ACC112 (cell line): ENCODE measurements at regions not wholly inside any gene's neighbourhood (a gene's known extent, or its start where the extent isn't known, plus 50 kb on each side); places are given as distances from the start of the nearest gene placed in this dataset.

Experiments
- H2AFZ ChIP-seq: fragments of 200-600 bp; sonication (generic); one replicate; pipeline ENCODE4 v1.6.0; 2017; ENCODE audit warnings: antibody characterized with exemption, low read length; ENCODE audit not compliant: unreplicated experiment
- H3K27ac ChIP-seq: fragments of 200-600 bp; sonication (generic); 2 replicates; pipeline ENCODE4 v1.5.1; 2014; ENCODE audit warnings: low read depth, mild to moderate bottlenecking, antibody characterized with exemption, low read length, moderate library complexity
- H3K27me3 ChIP-seq: fragments of 200-600 bp; sonication (generic); 2 replicates; pipeline ENCODE4 v1.6.1; 2014; ENCODE audit warnings: mild to moderate bottlenecking, antibody characterized with exemption, low read length, moderate library complexity, mixed read lengths; ENCODE audit not compliant: insufficient read depth
- H3K36me3 ChIP-seq: fragments of 200-600 bp; sonication (generic); 2 replicates; pipeline ENCODE4 v1.6.1; 2016; ENCODE audit warnings: mild to moderate bottlenecking, antibody characterized with exemption, low read length, moderate library complexity, mixed read lengths; ENCODE audit not compliant: insufficient read depth
- H3K4me1 ChIP-seq: fragments of 200-600 bp; sonication (generic); one replicate; pipeline ENCODE4 v1.6.1; 2016; ENCODE audit warnings: low read length, mixed read lengths; ENCODE audit not compliant: insufficient read depth, unreplicated experiment, control insufficient read depth
- H3K4me3 ChIP-seq: fragments of 200-600 bp; sonication (generic); 2 replicates; pipeline ENCODE4 v1.5.1; 2014; ENCODE audit warnings: mild to moderate bottlenecking, low read depth, low read length
- H3K79me2 ChIP-seq: fragments of 200-600 bp; sonication (generic); one replicate; pipeline ENCODE4 v1.6.0; 2016; ENCODE audit warnings: low read length; ENCODE audit not compliant: control insufficient read depth, unreplicated experiment, insufficient read depth

DNA sequence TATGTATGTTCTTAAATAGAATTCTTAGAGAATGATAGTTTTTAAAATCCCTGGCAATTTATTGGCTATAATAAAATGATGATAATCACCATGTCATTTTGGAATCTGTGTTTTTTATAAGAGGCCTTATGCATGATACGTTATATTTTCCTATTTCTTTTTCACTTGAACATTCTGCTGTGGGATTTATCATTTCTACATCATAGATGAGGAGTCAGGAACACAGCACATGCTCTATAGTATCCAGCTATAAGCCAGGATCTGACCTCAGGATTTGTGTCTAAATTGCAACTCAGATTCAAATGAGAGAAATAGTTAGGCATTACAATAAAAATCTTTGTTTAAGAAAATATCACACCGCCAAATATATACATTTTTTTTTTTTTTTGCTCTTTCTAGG is 928.0 kb downstream of the EFNB2 start:
- H3K36me3 ChIP-seq, result no peaks in the 10 kb centered on the region
- peaks cover 3% of the 10 kb centered on the region for H3K4me1 ChIP-seq
- no peak overlapping the region for H2AFZ ChIP-seq
- no peak overlapping the region for H3K27ac ChIP-seq
- H3K79me2 ChIP-seq, result no peaks in the 10 kb centered on the region
- H3K27me3 ChIP-seq, result no peaks in the 10 kb centered on the region
- H3K4me3 ChIP-seq, result no peak overlapping the region

- no peak overlapping the region for H3K4me3 ChIP-seq
- H2AFZ ChIP-seq, result no peak overlapping the region
- no peaks in the 10 kb centered on the region for H3K79me2 ChIP-seq
- H3K27me3 ChIP-seq, result no peaks in the 10 kb centered on the region
- H3K27ac ChIP-seq, result no peak overlapping the region
- peaks cover 3% of the 10 kb centered on the region for H3K4me1 ChIP-seq
- no peaks in the 10 kb centered on the region for H3K36me3 ChIP-seq
Measured at GRCh38 chr13:105607016-105607415, 928.4 kb downstream of the EFNB2 start.

DNA sequence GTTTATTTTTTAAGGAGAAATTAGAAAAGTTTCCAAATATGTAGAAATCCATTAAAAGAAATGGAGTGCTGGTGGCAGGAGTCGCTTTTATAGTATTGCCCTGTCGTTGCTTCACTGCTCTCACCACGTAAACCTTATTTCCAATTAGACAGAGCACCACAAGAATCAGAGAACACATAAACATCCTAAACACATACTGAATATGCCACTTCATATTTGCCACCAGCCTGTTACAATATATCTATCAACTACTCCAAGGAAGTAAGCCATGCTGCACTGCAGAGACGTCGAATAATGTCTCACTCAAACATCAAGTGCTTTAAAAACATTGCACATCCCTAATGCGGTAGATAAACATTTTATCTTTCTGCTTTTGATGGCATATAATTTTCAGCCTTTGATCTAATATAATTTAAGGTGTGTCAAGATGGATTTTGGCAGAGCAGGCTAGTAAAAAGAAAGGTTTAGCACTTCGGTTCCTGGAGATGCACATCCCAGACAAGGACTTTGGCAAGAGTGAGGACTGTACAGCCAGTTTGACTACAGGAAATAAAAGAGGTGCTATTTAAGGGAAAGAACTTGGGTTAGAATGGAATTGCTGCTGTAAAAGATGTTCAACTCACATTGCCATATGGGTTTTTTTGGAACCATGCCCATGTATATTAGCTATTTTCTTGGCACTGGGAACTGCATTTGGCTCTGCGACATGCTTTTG is 932.3 kb downstream of the EFNB2 start:
- Histone ChIP-seq H3K27me3 (no peaks in the 10 kb centered on the region), H2AFZ (no peak overlapping the region), H3K79me2 (no peaks in the 10 kb centered on the region), H3K4me3 (no peak overlapping the region), H3K36me3 (no peaks in the 10 kb centered on the region), H3K27ac (no peak overlapping the region), H3K4me1 (peaks cover 2% of the 10 kb centered on the region)

GRCh38 chr13:105599477-105600037 is 935.9 kb downstream of the EFNB2 start:
- Histone ChIP-seq H3K4me1 (peaks cover 2% of the 10 kb centered on the region), H2AFZ (no peak overlapping the region), H3K27ac (no peak overlapping the region), H3K4me3 (no peak overlapping the region), H3K79me2 (no peaks in the 10 kb centered on the region), H3K36me3 (no peaks in the 10 kb centered on the region), H3K27me3 (no peaks in the 10 kb centered on the region)

DNA sequence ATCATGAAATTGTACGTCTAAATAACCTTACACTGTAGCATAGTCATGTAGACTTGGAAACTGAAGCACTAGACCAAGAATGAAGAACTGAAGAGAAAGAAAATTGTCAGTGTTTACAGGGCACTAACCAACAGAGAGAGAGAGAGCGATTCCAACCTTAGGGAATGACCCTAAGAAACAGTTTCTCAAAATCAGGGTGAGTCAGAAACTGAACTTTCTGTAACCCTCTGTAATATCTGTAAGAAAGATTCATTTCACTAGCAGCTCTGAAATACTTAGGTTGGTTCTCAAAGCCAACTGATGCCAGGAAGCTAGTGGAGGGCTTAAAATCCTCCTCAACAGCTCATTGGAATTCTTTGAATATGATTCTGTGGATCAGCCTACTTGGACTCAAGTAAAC is 936.9 kb downstream of the EFNB2 start:
- no peak overlapping the region for H2AFZ ChIP-seq
- no peaks in the 10 kb centered on the region for H3K36me3 ChIP-seq
- peaks cover 2% of the 10 kb centered on the region for H3K4me1 ChIP-seq
- H3K27me3 ChIP-seq, result no peaks in the 10 kb centered on the region
- H3K4me3 ChIP-seq, result no peak overlapping the region
- H3K27ac ChIP-seq, result no peak overlapping the region
- H3K79me2 ChIP-seq, result no peaks in the 10 kb centered on the region

DNA sequence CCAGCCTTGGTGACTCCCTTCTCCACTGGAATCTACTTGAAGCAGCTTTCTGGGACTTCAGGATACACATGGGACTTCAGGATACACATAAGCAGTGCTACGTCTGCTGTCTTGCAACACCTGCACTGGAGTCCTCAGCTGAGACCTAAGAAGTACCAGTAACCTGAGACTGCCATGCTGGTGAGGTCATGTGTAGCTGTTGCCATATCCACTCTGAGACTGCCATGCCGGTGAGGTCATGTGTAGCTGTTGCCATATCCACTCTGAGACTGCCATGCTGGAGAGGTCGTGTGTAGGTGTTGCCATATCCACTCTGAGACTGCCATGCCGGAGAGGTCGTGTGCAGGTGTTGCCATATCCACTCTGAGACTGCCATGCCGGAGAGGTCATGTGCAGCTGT is 937.9 kb downstream of the EFNB2 start:
- no peaks in the 10 kb centered on the region for H3K36me3 ChIP-seq

DNA sequence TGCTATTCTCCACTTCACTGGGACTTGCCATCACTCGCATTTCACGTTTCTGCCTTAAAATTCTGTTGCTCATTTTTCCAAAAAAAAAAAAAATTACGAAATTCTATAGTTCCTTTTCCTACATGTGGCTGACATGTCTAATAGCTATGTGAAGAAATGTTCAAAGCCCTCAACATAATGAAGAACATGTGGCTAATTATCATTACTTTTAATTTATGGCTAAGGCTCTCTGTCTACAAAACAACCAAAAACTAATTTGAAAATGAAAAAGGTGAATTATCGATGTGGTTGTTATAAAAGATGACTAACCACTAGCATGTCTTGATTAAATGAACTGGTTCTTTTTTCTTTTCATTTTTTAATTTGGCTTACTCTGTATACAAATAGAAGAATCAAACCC is 940.0 kb downstream of the EFNB2 start:
- Histone ChIP-seq H2AFZ (no peak overlapping the region), H3K27ac (no peak overlapping the region), H3K27me3 (no peaks in the 10 kb centered on the region), H3K4me1 (peaks cover 2% of the 10 kb centered on the region), H3K79me2 (no peaks in the 10 kb centered on the region), H3K36me3 (no peaks in the 10 kb centered on the region), H3K4me3 (no peak overlapping the region)

More for the DNA sequence above, 937.9 kb downstream of the EFNB2 start:
- H2AFZ ChIP-seq, result no peak overlapping the region
- no peak overlapping the region for H3K4me3 ChIP-seq
- no peaks in the 10 kb centered on the region for H3K79me2 ChIP-seq
- H3K27ac ChIP-seq, result no peak overlapping the region
- peaks cover 2% of the 10 kb centered on the region for H3K4me1 ChIP-seq
- no peaks in the 10 kb centered on the region for H3K27me3 ChIP-seq

DNA sequence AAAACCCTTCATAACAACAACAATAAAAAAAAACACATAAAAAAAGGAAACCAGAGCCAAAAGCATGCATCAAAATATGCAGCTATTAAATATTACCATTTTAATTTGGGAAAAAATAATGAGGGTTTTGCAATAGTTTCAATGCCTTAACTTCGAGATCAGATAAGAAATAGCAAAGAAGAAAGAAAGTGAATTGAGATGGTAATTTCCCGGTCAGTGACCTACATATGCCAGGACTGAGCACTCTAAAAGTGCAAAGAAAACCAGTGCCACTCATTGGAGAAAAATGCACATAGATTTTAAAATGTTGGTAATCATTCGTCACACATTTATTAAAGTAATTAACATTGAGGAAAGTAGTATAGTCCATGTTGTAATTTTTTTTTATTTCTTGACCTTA is 944.2 kb downstream of the EFNB2 start:
- no peak overlapping the region for H2AFZ ChIP-seq
- no peak overlapping the region for H3K27ac ChIP-seq
- no peaks in the 10 kb centered on the region for H3K79me2 ChIP-seq
- H3K4me3 ChIP-seq, result no peak overlapping the region
- no peaks in the 10 kb centered on the region for H3K36me3 ChIP-seq
- no peaks in the 10 kb centered on the region for H3K27me3 ChIP-seq
- H3K4me1 ChIP-seq, result no peaks in the 10 kb centered on the region

DNA sequence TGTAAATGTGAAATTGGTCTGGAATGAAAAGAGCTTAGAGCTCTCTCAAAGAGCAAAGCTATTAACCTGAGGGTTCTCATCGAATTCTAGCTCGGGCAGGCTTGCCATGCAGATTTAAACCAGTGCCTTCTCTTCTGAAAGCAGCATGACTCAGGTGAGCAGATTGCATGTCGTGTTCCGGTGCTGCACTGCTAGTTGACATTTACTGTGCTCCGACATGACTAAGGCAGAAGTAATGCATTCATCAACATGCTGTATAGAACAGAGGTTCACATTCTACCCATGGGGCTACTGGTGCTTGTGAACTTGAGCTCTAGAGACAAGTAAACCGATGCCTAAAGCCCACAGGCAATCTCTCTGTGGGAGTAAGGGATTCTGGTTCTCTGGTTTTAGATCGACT is 947.7 kb downstream of the EFNB2 start:
- Histone ChIP-seq H3K4me3 (no peak overlapping the region), H2AFZ (no peak overlapping the region), H3K27ac (no peak overlapping the region), H3K27me3 (no peaks in the 10 kb centered on the region), H3K79me2 (no peaks in the 10 kb centered on the region), H3K36me3 (no peaks in the 10 kb centered on the region), H3K4me1 (no peaks in the 10 kb centered on the region)

- H3K79me2 ChIP-seq, result no peaks in the 10 kb centered on the region
- no peaks in the 10 kb centered on the region for H3K27me3 ChIP-seq
- no peaks in the 10 kb centered on the region for H3K4me1 ChIP-seq
- H3K36me3 ChIP-seq, result no peaks in the 10 kb centered on the region
- no peak overlapping the region for H3K27ac ChIP-seq
- no peak overlapping the region for H3K4me3 ChIP-seq
- H2AFZ ChIP-seq, result no peak overlapping the region
Measured at GRCh38 chr13:105579821-105580710, 955.4 kb downstream of the EFNB2 start.
